ENCODE measurements at regions not wholly inside any gene's neighbourhood (a gene's known extent, or its start where the extent isn't known, plus 50 kb on each side); places are given as distances from the start of the nearest gene placed in this dataset.
A peak's percentile ranks its signal among the peaks of the same experiment; 100 is the strongest.

- intact Hi-C loops (cut with DNase I, micrococcal nuclease) = no loop called here
- no peak for ATAC-seq
- no peak for DNase-seq
Observed at GRCh38 chr17:72411124-72411563, 290.3 kb downstream of the SOX9 start.

GRCh38 chr17:72412650-72413076 is 291.8 kb downstream of the SOX9 start:
- ATAC-seq (no peak), DNase-seq (no peak)
- intact Hi-C loops (cut with DNase I, micrococcal nuclease) = no loop called here

GRCh38 chr17:72413077-72414031 is 292.5 kb downstream of the SOX9 start:
- DNase-seq (peak; percentile 42 to 43), ATAC-seq (peak; percentile 68)

GRCh38 chr17:72414032-72414396 is 293.2 kb downstream of the SOX9 start:
- intact Hi-C loops (cut with DNase I, micrococcal nuclease) = no loop called here
- ATAC-seq = no peak
- DNase-seq = no peak

More at GRCh38 chr17:72413077-72414031, 292.5 kb downstream of the SOX9 start:
- intact Hi-C loops (cut with DNase I, micrococcal nuclease) = no loop called here

GRCh38 chr17:72414967-72415853 is 294.4 kb downstream of the SOX9 start:
- DNase-seq (no peak), ATAC-seq (no peak)
- intact Hi-C loops (cut with DNase I, micrococcal nuclease) = no loop called here

GRCh38 chr17:72416054-72416675 is 295.3 kb downstream of the SOX9 start:
- no peak for ATAC-seq
- DNase-seq = no peak
- intact Hi-C loops (cut with DNase I, micrococcal nuclease) = no loop called here

GRCh38 chr17:72416905-72417304 is 296.1 kb downstream of the SOX9 start:
- DNase-seq = no peak
- intact Hi-C loops (cut with DNase I, micrococcal nuclease) = no loop called here
- no peak for ATAC-seq

GRCh38 chr17:72417627-72418026 is 296.8 kb downstream of the SOX9 start:
- ATAC-seq (no peak), DNase-seq (no peak)
- intact Hi-C loops (cut with DNase I, micrococcal nuclease) = no loop called here

- DNase-seq (peak in 1 of 2 donors; percentile 30), ATAC-seq (peak; percentile 30)
- intact Hi-C loops (cut with DNase I, micrococcal nuclease) = no loop called here
Observed at GRCh38 chr17:72419866-72420774, 299.3 kb downstream of the SOX9 start.

- intact Hi-C loops (cut with DNase I, micrococcal nuclease) = no loop called here
- no peak for ATAC-seq
- DNase-seq = no peak
Observed at GRCh38 chr17:72420775-72421127, 299.9 kb downstream of the SOX9 start.

GRCh38 chr17:72421128-72422092 is 300.6 kb downstream of the SOX9 start:
- DNase-seq (peak; percentile 63 to 81), ATAC-seq (peak; percentile 92)
- intact Hi-C loops (cut with DNase I, micrococcal nuclease) = no loop called here

- ATAC-seq (no peak), DNase-seq (no peak)
- intact Hi-C loops (cut with DNase I, micrococcal nuclease) = no loop called here
Observed at GRCh38 chr17:72422204-72422504, 301.3 kb downstream of the SOX9 start.

- DNase-seq (peak in 1 of 2 donors; percentile 64), ATAC-seq (peak; percentile 7)
- intact Hi-C loops (cut with DNase I, micrococcal nuclease) = no loop called here
Observed at GRCh38 chr17:72422505-72423285, 301.9 kb downstream of the SOX9 start.

- no peak for ATAC-seq
- intact Hi-C loops (cut with DNase I, micrococcal nuclease) = no loop called here
Observed at GRCh38 chr17:72423286-72423589, 302.4 kb downstream of the SOX9 start.

GRCh38 chr17:72423718-72424117 is 302.9 kb downstream of the SOX9 start:
- intact Hi-C loops (cut with DNase I, micrococcal nuclease) = no loop called here
- no peak for ATAC-seq

More at GRCh38 chr17:72423286-72423589, 302.4 kb downstream of the SOX9 start:
- no peak for DNase-seq

GRCh38 chr17:72424505-72425117 is 303.8 kb downstream of the SOX9 start:
- no peak for DNase-seq
- ATAC-seq = no peak
- intact Hi-C loops (cut with DNase I, micrococcal nuclease) = no loop called here

More at GRCh38 chr17:72423718-72424117, 302.9 kb downstream of the SOX9 start:
- DNase-seq = no peak

All from left colon (tissue), 2 donors.